H1 (cell line): ENCODE measurements at regions not wholly inside any gene's neighbourhood (a gene's known extent, or its start where the extent isn't known, plus 50 kb on each side); places are given as distances from the start of the nearest gene placed in this dataset.

Source experiments
- CTCF ChIA-PET: fragments of 300-600 bp; sonication (Branson Sonifier 250); formaldehyde crosslinking; loops from one replicate; lab custom pipeline; 2021; ENCODE audit not compliant: partially characterized antibody; lab: Charles Lee
- POLR2A ChIA-PET: fragments of 300-600 bp; sonication (Branson Sonifier 250); formaldehyde crosslinking; loops from one replicate; lab custom pipeline; 2021; ENCODE audit warnings: inconsistent platforms; ENCODE audit not compliant: partially characterized antibody; lab: Charles Lee
- DNase-seq, 2 experiments: peaks; one replicate each; pipeline versions ENCODE4 v3.0.0 to v3.0.0-alpha.2; 2010 to 2022; ENCODE audit warnings: low spot score in 2 of 2, low read depth in 1 of 2, mixed read lengths in 1 of 2
- FAIRE-seq: peaks from 2 replicates; lab custom pipeline; 2011; peaks lifted over from hg19 to GRCh38; lab: Jason Lieb, UNC
- H2AFZ ChIP-seq: 2 replicates; pipeline ENCODE4 v1.8.1; 2012; ENCODE audit warnings: low read length, inconsistent platforms
- H2AK5ac ChIP-seq: 2 replicates; pipeline ENCODE4 v1.6.1; 2013; ENCODE audit warnings: low read depth, low read length
- H2BK120ac ChIP-seq: replicated peaks from 2 replicates; pipeline ENCODE3; 2013; ENCODE audit warnings: low read depth, low read length, inconsistent platforms
- H2BK12ac ChIP-seq: 2 replicates; pipeline ENCODE4 v1.6.1; 2013; ENCODE audit warnings: low read depth, low read length
- H2BK15ac ChIP-seq: 2 replicates; pipeline ENCODE4 v1.6.1; 2013; ENCODE audit warnings: low read length
- H2BK20ac ChIP-seq: 2 replicates; pipeline ENCODE4 v1.6.1; 2013; ENCODE audit warnings: low read length
- H2BK5ac ChIP-seq: 2 replicates; pipeline ENCODE4 v1.6.1; 2013; ENCODE audit warnings: low read depth, low read length
- H3K14ac ChIP-seq: 2 replicates; pipeline ENCODE4 v1.6.1; 2013; ENCODE audit warnings: inconsistent platforms; ENCODE audit not compliant: insufficient read length
- H3K18ac ChIP-seq: 2 replicates; pipeline ENCODE4 v1.6.1; 2013; ENCODE audit warnings: low read length; ENCODE audit errors: extremely low read depth
- H3K23ac ChIP-seq: 2 replicates; pipeline ENCODE4 v1.6.1; 2013; ENCODE audit warnings: inconsistent platforms; ENCODE audit not compliant: insufficient read length
- H3K23me2 ChIP-seq: 2 replicates; pipeline ENCODE4 v1.6.1; 2013; ENCODE audit warnings: low read depth, low read length
- H3K27ac ChIP-seq: 2 replicates; pipeline ENCODE4 v1.6.1; 2011; ENCODE audit warnings: low read depth, low read length, inconsistent platforms
- H3K27me3 ChIP-seq, 4 experiments: replicated peaks in 1 of 4; 1 replicate in 1 of 4; 2 replicates in 3 of 4; pipeline versions ENCODE4 v1.6.1 to v1.8.1; 2011 to 2013; ENCODE audit warnings: low read length in 3 of 4, mild to moderate bottlenecking in 3 of 4, inconsistent platforms in 2 of 4, mixed read lengths in 2 of 4, moderate library complexity in 1 of 4; ENCODE audit not compliant: control insufficient read depth in 3 of 4, insufficient read depth in 3 of 4; ENCODE audit errors: extremely low read depth in 1 of 4
- H3K36me3 ChIP-seq, 4 experiments: 2 replicates each; pipeline versions ENCODE4 v1.6.1 to v1.8.1; 2011 to 2013; ENCODE audit warnings: mild to moderate bottlenecking in 4 of 4, low read length in 3 of 4, moderate library complexity in 2 of 4, control low read depth in 1 of 4, inconsistent platforms in 1 of 4; ENCODE audit not compliant: insufficient read depth in 4 of 4, control insufficient read depth in 2 of 4
- H3K4ac ChIP-seq: replicated peaks from 2 replicates; pipeline ENCODE3; 2013; ENCODE audit warnings: low read length, low read depth, mixed read lengths, inconsistent platforms; ENCODE audit not compliant: insufficient read length
- H3K4me1 ChIP-seq, 4 experiments: replicated peaks in 1 of 4; 1 replicate in 1 of 4; 2 replicates in 3 of 4; pipeline versions ENCODE4 v1.6.1 to v1.8.1; 2011 to 2013; ENCODE audit warnings: low read length in 3 of 4, inconsistent platforms in 2 of 4, mixed read lengths in 1 of 4; ENCODE audit not compliant: insufficient read depth in 4 of 4, control insufficient read depth in 3 of 4
- H3K4me2 ChIP-seq, 2 experiments: 2 replicates each; pipeline versions ENCODE4 v1.6.1 to v1.8.1; 2011 to 2013; ENCODE audit warnings: low read depth in 2 of 2, low read length in 2 of 2, control low read depth in 1 of 2, inconsistent platforms in 1 of 2, mild to moderate bottlenecking in 1 of 2; ENCODE audit not compliant: insufficient read depth in 1 of 2
- H3K4me3 ChIP-seq, 4 experiments: fragments of 200-600, 300-600 bp in 1 of 4; sonication (generic), shearing (Covaris generic), sonication (Bioruptor Twin) in 1 of 4; 2 replicates each; pipeline versions ENCODE4 v1.5.1 to v1.8.1; 2011 to 2016; ENCODE audit warnings: low read length in 4 of 4, low read depth in 3 of 4, control low read depth in 2 of 4, inconsistent platforms in 2 of 4, mild to moderate bottlenecking in 2 of 4, mixed read lengths in 1 of 4, moderate library complexity in 1 of 4; ENCODE audit not compliant: insufficient read depth in 2 of 4; ENCODE audit errors: extremely low read depth in 1 of 4
- H3K56ac ChIP-seq: replicated peaks from 2 replicates; pipeline ENCODE3; 2013; ENCODE audit warnings: low read depth, mild to moderate bottlenecking, mixed read lengths, low read length, inconsistent platforms; ENCODE audit not compliant: insufficient read length
- H3K79me1 ChIP-seq: 2 replicates; pipeline ENCODE4 v1.6.1; 2013; ENCODE audit warnings: low read depth, low read length, control low read depth
- H3K79me2 ChIP-seq, 2 experiments: 2 replicates each; pipeline versions ENCODE4 v1.6.1 to v1.8.1; 2012 to 2013; ENCODE audit warnings: low read length in 2 of 2, mild to moderate bottlenecking in 2 of 2, inconsistent platforms in 1 of 2; ENCODE audit not compliant: insufficient read depth in 2 of 2, control insufficient read depth in 1 of 2
- H3K9ac ChIP-seq, 4 experiments: replicated peaks in 1 of 4; 1 replicate in 1 of 4; 2 replicates in 3 of 4; pipeline versions ENCODE4 v1.6.1 to v1.8.1; 2011 to 2013; ENCODE audit warnings: low read depth in 3 of 4, low read length in 3 of 4, control low read depth in 2 of 4, mild to moderate bottlenecking in 2 of 4, moderate library complexity in 2 of 4, inconsistent platforms in 1 of 4; ENCODE audit errors: extremely low read depth in 1 of 4
- H3K9me3 ChIP-seq, 2 experiments: 2 replicates each; pipeline versions ENCODE4 v1.6.1 to v1.8.1; 2012 to 2013; ENCODE audit warnings: mild to moderate bottlenecking in 2 of 2, moderate library complexity in 2 of 2, control low read depth in 1 of 2, inconsistent platforms in 1 of 2, low read depth in 1 of 2, low read length in 1 of 2, mixed read lengths in 1 of 2; ENCODE audit not compliant: insufficient read depth in 2 of 2
- H4K20me1 ChIP-seq, 2 experiments: replicated peaks in 1 of 2; 2 replicates each; pipeline versions ENCODE3 to v1.8.1; 2011 to 2013; ENCODE audit warnings: inconsistent platforms in 2 of 2, low read length in 2 of 2, mild to moderate bottlenecking in 1 of 2; ENCODE audit not compliant: insufficient read depth in 2 of 2, control insufficient read depth in 1 of 2
- H4K5ac ChIP-seq: 2 replicates; pipeline ENCODE4 v1.6.1; 2013; ENCODE audit warnings: low read length, low read depth, mixed read lengths, inconsistent platforms; ENCODE audit not compliant: insufficient read length
- H4K8ac ChIP-seq: 2 replicates; pipeline ENCODE4 v1.8.0; 2013; ENCODE audit warnings: mild to moderate bottlenecking, moderate library complexity, low read length, inconsistent platforms; ENCODE audit not compliant: insufficient read depth; ENCODE audit errors: extremely low read depth
- H4K91ac ChIP-seq: replicated peaks from 2 replicates; pipeline ENCODE3; 2013; ENCODE audit warnings: low read length, mixed read lengths, inconsistent platforms; ENCODE audit not compliant: insufficient read length
- EGR1 ChIP-seq: IDR thresholded peaks from 2 replicates; pipeline ENCODE4 v1.6.1; 2011; ENCODE audit warnings: low read depth, low read length, borderline replicate concordance
- KDM4A ChIP-seq: IDR thresholded peaks from one replicate; pipeline ENCODE4 v1.7.1; 2012; ENCODE audit warnings: low read depth, mild to moderate bottlenecking, moderate library complexity, low read length, inconsistent platforms; ENCODE audit not compliant: severe bottlenecking
- MAX ChIP-seq: IDR thresholded peaks from 2 replicates; pipeline ENCODE4 v1.6.1; 2012; ENCODE audit warnings: inconsistent platforms
- POLR2A ChIP-seq, 2 experiments: IDR thresholded peaks; 1 replicate in 1 of 2; 2 replicates in 1 of 2; pipeline ENCODE4 v1.6.1; 2011; ENCODE audit warnings: low read depth in 2 of 2, low read length in 2 of 2, mild to moderate bottlenecking in 2 of 2; ENCODE audit errors: control extremely low read depth in 1 of 2
- SRF ChIP-seq: IDR thresholded peaks from 2 replicates; pipeline ENCODE4 v1.6.1; 2011; ENCODE audit warnings: mild to moderate bottlenecking, low read depth, low read length, moderate library complexity
- TCF12 ChIP-seq: IDR thresholded peaks from 2 replicates; pipeline ENCODE4 v1.6.1; 2011; ENCODE audit warnings: low read depth, mild to moderate bottlenecking, low read length
- WGBS, 2 experiments: shearing (Covaris generic) in 1 of 2; methylation state at CpG; one replicate each; pipeline versions ENCODE4 v1.1.6 to v1.1.7; 2013 to 2015; ENCODE audit warnings: low lambda C conversion rate in 2 of 2, mixed read lengths in 2 of 2, inconsistent platforms in 1 of 2, low coverage in 1 of 2, missing lambda C conversion rate in 1 of 2; ENCODE audit not compliant: insufficient replicate concordance in 2 of 2, insufficient coverage in 1 of 2, insufficient read length in 1 of 2; ENCODE audit errors: extremely low coverage in 1 of 2, missing lambda C conversion rate in 1 of 2; 5-methylcytosine and 5-hydroxymethylcytosine counted together

- Histone ChIP-seq H3K36me3 (no peaks in the 10 kb centered on the region), H3K23me2 (no peaks in the 10 kb centered on the region), H3K18ac (no peak overlapping the region), H3K9me3 (no peaks in the 10 kb centered on the region), H3K27me3 (no peaks in the 10 kb centered on the region), H3K4me3 (no peak overlapping the region), H2AK5ac (no peak overlapping the region), H2BK20ac (0 out of 2 replicates have a peak overlapping the region, but pooled peaks have one; percentile 25), H2BK12ac (no peak overlapping the region; the same call in 1 of the 2 replicates), H4K8ac (no peak overlapping the region), H3K4ac (no peak overlapping the region), H4K20me1 (no peaks in the 10 kb centered on the region), H3K14ac (no peak overlapping the region), H3K9ac (no peak overlapping the region), H2BK15ac (peak overlapping the region; percentile 0; the same call in 1 of the 2 replicates), H2BK5ac (no peak overlapping the region; the same call in 1 of the 2 replicates), H3K4me1 (peaks cover 6 to 31% (median 19%) of the 10 kb centered on the region in 4 experiments), H4K5ac (no peak overlapping the region), H3K79me1 (no peaks in the 10 kb centered on the region), H2BK120ac (no peak overlapping the region), H3K56ac (no peak overlapping the region), H3K79me2 (no peaks in the 10 kb centered on the region), H3K27ac (no peak overlapping the region), H3K23ac (no peak overlapping the region), H3K4me2 (no peak overlapping the region), H4K91ac (no peak overlapping the region), H2AFZ (no peak overlapping the region)
- POLR2A ChIA-PET = no interaction called here
- no peak for DNase-seq
- CTCF ChIA-PET = interaction anchor here (0.6 to 1.6 kb wide), 5 partner anchors 10 to 349 kb away, joined by 3 to 5 read pairs (median 3); partner anchors contain the start of gene SOX9
- 88% methylated on average over 11 of the region's 11 CpGs; no CpG with 5 or more reads in 1 of the 2 experiments for WGBS, 2 experiments
- no peak for FAIRE-seq
- TF ChIP-seq SRF = no peak
- no peak for TF ChIP-seq TCF12
- TF ChIP-seq EGR1 = no peak
- no peak for TF ChIP-seq KDM4A
- no peak for TF ChIP-seq POLR2A (IDR thresholded peaks at IDR 0.05; ENCODE audit: control extremely low read depth in 1 of 2, low read depth in 2 of 2, low read length in 2 of 2)
- TF ChIP-seq MAX = no peak
These were observed 349.4 kb downstream of the SOX9 start for GRCh38 chr17:72470121-72470705.
